ENCODE measurements at regions not wholly inside any gene's neighbourhood (a gene's known extent, or its start where the extent isn't known, plus 50 kb on each side); places are given as distances from the start of the nearest gene placed in this dataset.

GRCh38 chr6:104638841-104639290 is 220.9 kb downstream of the HACE1 start:
- H3K4me3 ChIP-seq (replicated peaks; ENCODE audit: low read depth, low read length), result no peak overlapping the region
- no peak for DNase-seq (ENCODE audit: extremely low read depth, insufficient read length)
- no peaks in the 10 kb centered on the region for H3K36me3 ChIP-seq (ENCODE audit: control insufficient read depth, insufficient read depth, low read length)
- H3K27me3 ChIP-seq (replicated peaks; ENCODE audit: control insufficient read depth, insufficient read depth, low read length), result no peaks in the 10 kb centered on the region
- no peak for TF ChIP-seq CTCF (IDR thresholded peaks at IDR 0.05; ENCODE audit: insufficient read depth, low read length, poor library complexity, severe bottlenecking)

- Histone ChIP-seq H3K36me3 (ENCODE audit: control insufficient read depth, insufficient read depth, low read length) (no peaks in the 10 kb centered on the region), H3K27me3 (replicated peaks; ENCODE audit: control insufficient read depth, insufficient read depth, low read length) (no peaks in the 10 kb centered on the region), H3K4me3 (replicated peaks; ENCODE audit: low read depth, low read length) (no peak overlapping the region)
- no peak for DNase-seq (ENCODE audit: extremely low read depth, insufficient read length)
- no peak for TF ChIP-seq CTCF (IDR thresholded peaks at IDR 0.05; ENCODE audit: insufficient read depth, low read length, poor library complexity, severe bottlenecking)
Measured at GRCh38 chr6:104633125-104633524, 226.6 kb downstream of the HACE1 start.

GRCh38 chr6:104632588-104632987 is 227.1 kb downstream of the HACE1 start:
- DNase-seq (ENCODE audit: extremely low read depth, insufficient read length), result no peak
- H3K27me3 ChIP-seq (replicated peaks; ENCODE audit: control insufficient read depth, insufficient read depth, low read length), result no peaks in the 10 kb centered on the region
- TF ChIP-seq CTCF (IDR thresholded peaks at IDR 0.05; ENCODE audit: insufficient read depth, low read length, poor library complexity, severe bottlenecking), result no peak
- no peaks in the 10 kb centered on the region for H3K36me3 ChIP-seq (ENCODE audit: control insufficient read depth, insufficient read depth, low read length)
- H3K4me3 ChIP-seq (replicated peaks; ENCODE audit: low read depth, low read length), result no peak overlapping the region

GRCh38 chr6:104630955-104631354 is 228.8 kb downstream of the HACE1 start:
- TF ChIP-seq CTCF (IDR thresholded peaks at IDR 0.05; ENCODE audit: insufficient read depth, low read length, poor library complexity, severe bottlenecking), result no peak
- no peak overlapping the region for H3K4me3 ChIP-seq (replicated peaks; ENCODE audit: low read depth, low read length)
- H3K36me3 ChIP-seq (ENCODE audit: control insufficient read depth, insufficient read depth, low read length), result no peaks in the 10 kb centered on the region
- DNase-seq (ENCODE audit: extremely low read depth, insufficient read length), result no peak
- no peaks in the 10 kb centered on the region for H3K27me3 ChIP-seq (replicated peaks; ENCODE audit: control insufficient read depth, insufficient read depth, low read length)

GRCh38 chr6:104630522-104630921 is 229.2 kb downstream of the HACE1 start:
- TF ChIP-seq CTCF (IDR thresholded peaks at IDR 0.05; ENCODE audit: insufficient read depth, low read length, poor library complexity, severe bottlenecking), result no peak
- no peak for DNase-seq (ENCODE audit: extremely low read depth, insufficient read length)
- H3K27me3 ChIP-seq (replicated peaks; ENCODE audit: control insufficient read depth, insufficient read depth, low read length), result no peaks in the 10 kb centered on the region
- H3K36me3 ChIP-seq (ENCODE audit: control insufficient read depth, insufficient read depth, low read length), result no peaks in the 10 kb centered on the region
- H3K4me3 ChIP-seq (replicated peaks; ENCODE audit: low read depth, low read length), result no peak overlapping the region

- Histone ChIP-seq H3K36me3 (ENCODE audit: control insufficient read depth, insufficient read depth, low read length) (no peaks in the 10 kb centered on the region), H3K4me3 (replicated peaks; ENCODE audit: low read depth, low read length) (no peak overlapping the region), H3K27me3 (replicated peaks; ENCODE audit: control insufficient read depth, insufficient read depth, low read length) (no peaks in the 10 kb centered on the region)
- no peak for DNase-seq (ENCODE audit: extremely low read depth, insufficient read length)
- TF ChIP-seq CTCF (IDR thresholded peaks at IDR 0.05; ENCODE audit: insufficient read depth, low read length, poor library complexity, severe bottlenecking), result no peak
Measured at GRCh38 chr6:104629826-104630225, 229.9 kb downstream of the HACE1 start.
